Fibroblast of peridontal ligament (primary cell): ENCODE measurements at regions not wholly inside any gene's neighbourhood (a gene's known extent, or its start where the extent isn't known, plus 50 kb on each side); places are given as distances from the start of the nearest gene placed in this dataset.
"Not testable (repeated sequence)": the region's sequence is repeated elsewhere in the genome, so short reads cannot be mapped to it uniquely, and the experiment has no call there.

Experiments
- DNase-seq: peaks from one replicate; pipeline ENCODE4 v3.0.0-alpha.2; 2010; ENCODE audit errors: extremely low read depth

GRCh38 chr20:19026121-19026878 is 186.1 kb upstream of the SLC24A3 start:
- no peak for DNase-seq

- no peak for DNase-seq
These were observed 185.4 kb upstream of the SLC24A3 start for GRCh38 chr20:19026901-19027644.

- no peak for DNase-seq
These were observed 184.5 kb upstream of the SLC24A3 start for GRCh38 chr20:19027971-19028370.

DNA sequence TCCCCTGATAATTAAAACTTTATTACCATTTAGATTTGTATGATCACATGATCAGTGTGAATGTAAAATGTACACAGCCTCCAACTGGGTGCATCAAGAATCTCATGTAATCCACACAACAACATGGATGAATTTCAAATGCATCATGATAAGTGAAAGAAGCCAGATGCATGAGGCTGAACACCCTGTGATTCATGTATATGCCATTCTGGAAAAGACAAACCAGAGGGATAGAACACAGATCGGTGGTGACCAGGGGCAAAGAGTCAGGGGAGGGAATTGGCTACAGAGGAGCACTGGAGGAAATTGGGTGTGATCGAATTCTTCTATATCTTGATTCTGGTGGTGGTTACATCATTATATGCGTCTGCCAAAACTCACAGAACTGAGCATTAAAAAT is 170.7 kb upstream of the SLC24A3 start:
- no peak for DNase-seq

- no peak for DNase-seq
These were observed 167.1 kb upstream of the SLC24A3 start for GRCh38 chr20:19045371-19045770.

DNA sequence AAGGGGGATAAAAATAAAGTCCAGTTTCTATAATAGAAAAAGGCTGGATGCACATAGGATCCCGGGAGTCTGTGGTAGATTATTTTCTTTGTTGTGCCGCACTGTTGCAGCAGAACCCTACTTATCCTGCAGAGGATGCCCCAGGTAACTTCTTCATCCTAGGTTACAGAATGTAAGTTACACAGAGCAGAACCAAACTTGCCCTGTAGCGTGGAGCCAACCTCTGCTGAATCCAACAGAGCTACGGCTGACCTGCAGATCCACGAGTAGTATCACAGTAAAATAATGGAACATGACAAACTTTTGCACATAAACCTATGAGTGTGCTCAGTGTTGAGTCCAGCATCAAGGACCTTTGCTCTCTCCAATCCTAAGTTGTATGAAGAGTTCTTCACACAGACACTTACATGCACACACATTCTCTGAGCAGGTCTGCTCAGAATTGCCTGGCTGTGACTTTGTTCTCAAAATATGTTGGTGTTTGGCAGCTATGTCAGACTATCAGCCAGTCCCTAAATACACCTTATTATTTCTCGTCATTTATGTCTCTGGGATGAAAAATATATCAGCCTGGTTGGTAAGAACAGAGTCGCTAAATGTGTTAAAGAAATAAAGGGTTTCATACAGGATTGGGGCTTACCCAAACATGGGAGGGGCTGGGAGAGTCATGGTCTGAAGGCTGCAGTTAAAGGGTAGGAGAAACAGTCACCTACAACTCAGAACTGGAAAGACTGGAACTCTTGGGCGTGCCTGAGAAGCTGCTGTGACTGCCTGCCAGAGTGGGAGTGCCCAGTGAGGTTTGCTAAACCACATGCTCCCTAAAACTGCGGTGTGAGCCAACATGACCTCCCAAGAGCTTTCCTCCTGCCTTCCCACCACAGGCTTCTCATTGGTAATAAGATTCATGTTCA is 165.1 kb upstream of the SLC24A3 start:
- DNase-seq, result no peak

DNA sequence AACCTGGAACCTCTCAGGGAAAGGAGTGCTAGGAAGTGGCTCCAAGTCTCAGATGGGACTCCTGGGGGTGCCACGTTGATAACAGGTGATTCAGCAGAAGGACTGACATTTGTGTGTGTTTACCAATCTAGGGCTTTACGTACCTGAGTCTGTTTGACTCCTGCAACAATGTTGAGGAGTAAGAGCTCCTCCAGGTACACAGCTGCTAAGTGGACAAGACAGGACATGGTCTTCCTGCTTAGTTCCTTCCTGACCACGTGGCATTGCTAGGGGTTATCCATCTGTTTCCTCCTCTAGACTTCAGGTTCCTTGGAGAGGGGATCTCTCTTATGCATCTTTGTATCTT is 164.5 kb upstream of the SLC24A3 start:
- DNase-seq, result no peak

DNA sequence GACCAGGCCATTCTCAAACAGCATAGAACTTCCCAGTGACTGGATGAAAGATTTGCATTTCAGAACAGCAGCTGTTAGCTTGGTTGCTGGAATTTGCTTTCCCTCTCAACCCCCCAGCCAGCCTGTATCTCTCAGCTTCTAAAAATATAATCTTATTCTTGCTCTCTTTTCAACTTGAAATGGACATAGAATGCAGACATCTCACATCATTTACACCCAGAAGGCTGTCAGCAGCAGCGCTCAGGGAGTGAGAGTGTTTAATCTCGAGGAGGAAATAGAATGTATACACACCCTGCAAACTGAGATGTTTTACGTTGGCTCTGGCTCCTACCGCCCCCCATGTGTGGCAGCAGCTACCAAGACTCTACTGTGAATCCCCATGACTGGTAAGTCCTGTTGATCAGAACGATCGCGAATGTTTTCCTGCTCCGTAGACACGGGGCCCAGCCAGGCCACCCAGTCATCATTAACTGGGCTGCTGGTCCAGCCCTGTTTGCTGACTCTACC is 163.4 kb upstream of the SLC24A3 start:
- no peak for DNase-seq

DNA sequence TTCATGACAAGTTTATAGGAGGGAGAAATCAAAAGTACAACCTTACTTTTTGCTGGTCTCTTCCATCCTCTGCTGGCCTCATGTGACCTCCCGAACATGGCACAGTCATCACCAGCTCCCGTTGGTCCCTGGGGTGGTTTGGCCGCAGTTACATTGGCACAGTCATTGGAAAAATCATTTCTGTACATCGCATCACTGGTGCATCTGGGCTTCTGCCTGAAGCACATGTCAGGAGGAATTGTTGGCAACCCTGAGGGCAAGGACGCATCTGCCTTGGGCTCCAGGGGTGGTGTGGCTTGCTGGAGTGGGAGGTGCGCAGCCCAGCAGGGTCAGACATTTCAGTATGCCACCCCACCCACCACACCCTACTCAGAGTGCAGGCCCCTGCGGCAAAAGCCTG is 162.9 kb upstream of the SLC24A3 start:
- no peak for DNase-seq

GRCh38 chr20:19056909-19057308 is 155.5 kb upstream of the SLC24A3 start:
- no peak for DNase-seq

GRCh38 chr20:19064788-19065187 is 147.7 kb upstream of the SLC24A3 start:
- not testable (repeated sequence) for DNase-seq

DNA sequence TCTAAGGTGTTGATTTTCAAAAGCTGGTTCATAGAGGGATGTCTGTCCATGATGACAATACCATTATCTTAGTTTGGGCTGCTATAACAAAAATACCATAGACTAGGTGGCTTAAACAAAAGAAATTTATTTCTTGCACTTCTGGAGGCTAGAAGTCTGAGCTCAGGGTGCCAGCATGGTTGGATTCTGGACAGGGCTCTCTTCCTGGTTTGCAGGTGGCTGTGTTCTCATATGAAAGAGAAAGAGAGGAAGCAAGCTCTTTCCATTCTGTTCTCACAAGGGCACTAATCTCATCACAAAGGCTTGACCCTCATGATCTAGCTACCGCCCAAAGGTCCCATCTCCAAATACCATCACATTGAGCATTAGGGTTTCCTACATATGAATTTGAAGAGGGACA is 144.5 kb upstream of the SLC24A3 start:
- no peak for DNase-seq

GRCh38 chr20:19070026-19070425 is 142.4 kb upstream of the SLC24A3 start:
- DNase-seq, result no peak

GRCh38 chr20:19070681-19071445 is 141.6 kb upstream of the SLC24A3 start:
- DNase-seq, result no peak

DNA sequence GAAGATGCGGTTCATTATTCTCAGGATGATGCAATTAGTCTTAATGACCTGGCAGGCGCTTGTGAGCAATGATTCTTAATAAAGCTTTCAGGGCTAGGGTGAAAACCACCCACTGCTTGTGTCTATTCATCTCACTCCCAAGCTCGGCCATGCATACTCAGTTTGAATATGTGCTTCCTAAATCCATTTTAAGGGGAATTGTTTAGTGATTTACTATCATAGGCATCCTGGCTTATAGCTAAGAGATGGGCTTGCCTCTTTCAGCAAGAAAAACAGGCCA is 141.1 kb upstream of the SLC24A3 start:
- no peak for DNase-seq

DNA sequence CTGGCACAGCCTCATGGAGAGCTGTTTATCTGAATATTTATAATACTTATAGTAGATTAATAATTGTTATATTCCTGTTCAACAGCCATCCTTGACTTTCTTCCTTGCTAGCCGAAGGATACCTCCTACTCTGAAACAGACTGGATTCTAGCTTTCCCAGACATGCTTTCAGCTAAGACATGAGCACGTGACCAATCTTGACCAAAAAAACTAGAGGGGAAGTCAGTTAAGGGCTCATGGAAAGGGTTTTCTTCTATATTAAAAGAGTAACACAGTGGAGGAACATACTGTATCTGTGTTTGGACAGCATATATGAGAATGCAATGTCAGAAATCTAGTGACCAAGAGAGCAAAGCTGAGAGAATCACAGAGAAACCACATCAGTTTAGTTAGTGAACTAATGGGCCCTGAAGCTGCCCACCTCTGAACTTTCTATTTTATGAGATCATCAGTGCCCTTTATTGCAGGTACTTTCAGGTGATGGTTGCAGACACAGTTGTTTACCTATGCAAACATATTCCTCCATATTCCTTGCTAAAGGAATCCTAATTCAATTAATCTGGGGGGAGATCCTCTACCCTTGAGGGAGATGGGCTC is 140.4 kb upstream of the SLC24A3 start:
- no peak for DNase-seq

DNA sequence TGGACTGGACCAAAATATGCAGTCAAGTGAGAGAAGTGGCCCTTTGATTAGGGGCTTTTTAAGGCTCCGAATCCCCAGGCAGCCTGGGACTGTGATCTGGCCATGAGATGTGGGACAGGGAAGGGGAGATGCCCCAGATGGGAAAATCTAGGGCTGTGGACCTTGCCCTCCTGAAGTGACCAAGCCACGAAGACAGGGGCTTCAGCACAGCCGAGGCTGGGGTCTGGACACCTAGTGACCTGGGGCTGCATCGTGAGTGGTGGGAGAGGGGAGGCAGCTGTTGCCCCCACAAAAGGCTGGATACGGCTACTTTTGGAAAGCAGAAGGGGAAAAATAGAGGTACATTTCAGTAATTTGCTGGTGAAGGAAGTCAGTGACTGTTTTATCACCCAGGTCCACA is 139.5 kb upstream of the SLC24A3 start:
- DNase-seq, result no peak

GRCh38 chr20:19073584-19074218 is 138.7 kb upstream of the SLC24A3 start:
- DNase-seq, result no peak

- DNase-seq, result no peak
These were observed 138.1 kb upstream of the SLC24A3 start for GRCh38 chr20:19074356-19074755.

DNA sequence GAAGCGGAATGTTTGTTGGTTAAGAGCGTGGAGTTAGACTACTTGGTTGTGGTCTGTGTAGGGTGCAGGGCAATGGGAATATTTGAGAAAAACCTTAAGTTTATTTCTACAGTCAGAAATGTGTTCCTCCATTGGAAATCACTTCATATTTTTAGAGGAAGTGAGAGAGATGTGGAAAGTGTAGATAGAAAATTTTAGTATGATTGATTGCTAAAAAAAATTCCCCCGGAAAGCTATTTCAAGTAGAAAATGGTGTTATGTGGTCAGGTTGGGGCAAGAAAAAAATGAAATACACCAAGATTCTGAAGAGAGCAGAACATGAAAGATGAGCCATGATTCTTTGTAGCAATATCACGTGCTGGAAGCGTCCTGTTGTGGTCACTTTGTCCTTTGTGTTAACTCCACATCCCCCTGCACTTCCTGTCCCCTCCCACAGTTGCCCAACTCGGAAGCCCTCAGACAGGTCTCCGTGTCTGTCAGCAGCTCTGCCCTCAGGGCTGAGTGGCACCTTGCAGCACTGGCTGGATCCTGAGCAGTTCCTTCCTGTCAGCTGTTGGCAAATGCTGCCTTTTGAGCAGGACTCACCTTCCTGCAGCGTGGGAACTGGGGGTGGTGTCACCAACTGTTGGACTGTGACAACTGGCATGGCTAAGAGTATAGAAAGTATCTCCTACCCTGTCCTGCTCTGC is 137.5 kb upstream of the SLC24A3 start:
- no peak for DNase-seq
